NCI-H524 treated with DMSO at 0.1 percent for 48 hours (cell line): ENCODE measurements at regions not wholly inside any gene's neighbourhood (a gene's known extent, or its start where the extent isn't known, plus 50 kb on each side); places are given as distances from the start of the nearest gene placed in this dataset.
"Not testable (repeated sequence)": the region's sequence is repeated elsewhere in the genome, so short reads cannot be mapped to it uniquely, and the experiment has no call there.

Experiments
- DNase-seq: peaks from one replicate; lab custom pipeline; 2025; lab: John Stamatoyannopoulos, UW

DNA sequence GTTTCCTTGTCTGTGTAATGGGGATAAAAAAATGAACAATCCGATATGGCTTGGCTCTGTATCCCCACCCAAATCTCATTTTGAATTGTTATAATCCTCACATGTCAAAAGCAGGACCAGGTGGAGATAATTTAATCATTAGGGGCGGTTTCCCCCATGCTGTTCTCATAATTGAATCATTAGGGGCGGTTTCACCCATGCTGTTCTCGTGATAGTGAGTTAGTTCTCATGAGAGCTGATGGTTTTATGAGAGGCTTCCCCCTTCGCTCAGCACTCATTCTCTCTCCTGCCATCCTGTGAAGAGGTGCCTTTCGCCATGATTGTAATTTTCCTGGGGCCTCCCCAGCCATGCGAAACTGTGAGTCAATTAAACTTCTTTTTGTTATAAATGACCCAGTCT is 633.5 kb downstream of the RAPGEF2 start:
- DNase-seq, result no peak

- no peak for DNase-seq
These were observed 641.1 kb downstream of the RAPGEF2 start for GRCh38 chr4:159743971-159744370.

- DNase-seq, result no peak
These were observed 645.1 kb downstream of the RAPGEF2 start for GRCh38 chr4:159747983-159748382.

DNA sequence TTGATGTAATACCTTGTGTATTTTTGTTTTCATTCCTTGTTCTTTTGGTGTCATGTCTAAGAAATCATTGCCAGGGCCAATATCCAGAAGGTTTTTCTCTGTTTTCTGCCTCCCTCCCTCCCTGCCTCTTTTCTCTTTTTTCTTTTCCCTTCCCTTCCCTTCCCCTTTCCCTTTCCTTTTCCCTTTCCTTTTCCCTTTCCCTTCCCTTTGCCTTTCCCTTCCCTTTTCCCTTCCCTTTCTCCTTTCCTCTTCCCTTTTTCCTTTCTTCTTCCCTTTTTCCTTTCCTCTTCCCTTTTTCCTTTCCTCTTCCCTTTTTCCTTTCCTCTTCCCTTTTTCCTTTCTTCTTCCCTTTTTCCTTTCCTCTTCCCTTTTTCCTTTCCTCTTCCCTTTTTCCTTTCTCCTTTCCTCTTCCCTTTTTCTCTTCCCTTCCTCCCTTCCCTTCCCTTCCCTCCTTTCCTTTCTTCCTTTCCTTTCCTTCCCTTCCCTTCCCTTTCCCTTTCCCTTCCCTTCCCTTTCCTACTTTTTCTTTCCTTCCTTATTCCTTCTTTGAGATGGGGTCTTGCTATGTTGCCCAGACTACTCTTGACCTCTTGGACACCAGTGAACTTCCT is 646.1 kb downstream of the RAPGEF2 start:
- no peak for DNase-seq

DNA sequence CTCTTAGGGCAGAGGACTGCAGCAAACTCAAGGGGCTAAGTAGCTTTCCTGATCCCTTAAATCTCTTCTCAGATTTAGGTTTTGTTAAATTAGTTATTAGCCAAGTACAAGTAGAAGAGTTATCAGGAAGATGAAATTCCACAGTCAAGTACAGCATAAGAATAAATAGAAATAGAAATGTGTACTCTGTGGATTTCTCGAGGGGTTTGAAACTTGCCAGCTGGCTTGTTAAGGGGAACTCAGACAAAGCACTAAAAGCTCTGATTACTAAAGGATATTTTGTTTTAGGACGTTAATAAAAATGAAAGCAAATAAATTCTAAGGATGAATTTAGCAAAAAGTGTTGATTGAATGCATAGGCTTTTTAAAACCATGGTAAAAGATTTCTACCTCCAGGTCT is 654.6 kb downstream of the RAPGEF2 start:
- no peak for DNase-seq

- DNase-seq, result no peak
These were observed 655.2 kb downstream of the RAPGEF2 start for GRCh38 chr4:159758061-159758460.

DNA sequence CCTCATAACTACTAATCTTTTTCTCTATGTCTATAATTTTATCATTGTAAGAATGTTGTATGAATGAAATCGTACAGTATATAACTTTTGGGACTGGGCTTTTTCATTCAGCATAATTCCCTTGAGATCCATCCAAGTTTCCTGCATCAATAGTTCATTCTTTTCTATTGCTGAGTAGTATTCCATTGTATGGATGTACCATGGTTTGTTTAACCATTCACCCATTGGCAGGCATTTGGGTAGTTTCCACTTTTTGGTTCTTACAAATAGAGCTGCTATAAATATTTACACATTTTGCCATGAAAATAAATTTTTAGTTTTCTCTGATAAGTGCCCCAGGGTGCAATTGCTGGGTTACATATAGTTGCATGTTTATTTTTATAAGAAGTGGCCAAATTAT is 659.8 kb downstream of the RAPGEF2 start:
- no peak for DNase-seq

DNA sequence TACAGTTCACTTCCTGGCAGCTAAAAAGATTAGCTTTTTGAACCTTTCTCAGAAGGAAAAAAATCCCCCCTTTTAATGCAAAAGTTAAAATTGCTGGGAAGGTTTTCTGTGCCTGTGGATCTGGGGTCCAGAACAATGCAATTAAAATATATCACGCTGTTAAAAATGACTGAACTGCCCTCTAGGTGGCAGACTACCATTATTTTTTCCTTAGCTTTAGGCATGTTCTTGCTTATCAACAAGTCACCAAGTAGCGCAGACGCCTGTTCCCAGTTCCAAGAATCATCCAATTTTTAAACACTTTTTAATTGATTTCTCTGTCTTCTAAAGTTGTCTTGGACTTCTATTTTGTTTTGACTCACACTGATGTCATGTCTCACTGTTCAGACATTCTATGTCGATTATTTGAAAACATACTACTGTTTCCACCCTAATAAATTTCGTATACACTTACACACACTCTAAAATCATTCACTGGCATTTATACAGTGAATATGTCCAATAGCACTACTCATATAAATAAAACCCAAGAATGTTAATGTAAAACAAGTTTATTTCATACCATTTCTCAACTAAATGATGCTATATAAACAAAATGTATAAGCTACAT is 661.6 kb downstream of the RAPGEF2 start:
- no peak for DNase-seq

DNA sequence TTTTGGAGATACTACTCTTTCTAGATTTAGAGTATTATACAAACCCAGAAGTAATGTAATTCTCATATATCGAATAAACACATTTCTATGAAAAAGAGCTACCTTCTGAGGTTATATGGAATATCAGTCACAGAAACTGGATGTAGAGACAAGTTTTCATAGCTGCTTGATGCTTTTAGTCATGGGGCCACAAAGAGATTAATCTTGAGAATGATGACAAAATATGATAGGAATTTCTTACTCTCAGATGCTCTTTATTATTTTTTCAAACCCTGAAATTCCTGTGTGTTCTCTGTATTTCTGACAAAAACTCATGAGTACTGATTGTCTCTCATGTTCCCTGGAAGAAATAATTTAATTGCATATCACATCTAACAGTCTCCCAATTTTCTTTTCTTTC is 662.5 kb downstream of the RAPGEF2 start:
- DNase-seq, result no peak

GRCh38 chr4:159766241-159766640 is 663.4 kb downstream of the RAPGEF2 start:
- no peak for DNase-seq

DNA sequence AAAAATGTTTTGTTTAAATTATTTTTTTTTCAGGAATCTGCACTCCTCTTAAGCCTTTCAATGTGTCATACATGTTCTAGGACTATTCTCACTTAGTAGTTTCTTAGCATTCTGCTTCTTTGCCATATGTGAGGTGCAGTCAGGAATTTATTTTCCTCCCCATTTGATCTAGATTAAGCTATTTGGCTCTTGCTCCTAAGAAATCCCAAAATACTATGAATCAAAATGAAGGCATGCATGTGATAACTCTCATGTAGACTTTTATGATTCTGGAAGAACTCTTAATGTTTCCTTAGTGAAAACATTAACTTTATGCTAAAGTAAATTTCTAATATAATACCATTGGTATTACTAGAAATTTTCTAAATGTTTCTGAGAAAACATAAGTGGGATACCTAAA is 664.5 kb downstream of the RAPGEF2 start:
- DNase-seq, result no peak

DNA sequence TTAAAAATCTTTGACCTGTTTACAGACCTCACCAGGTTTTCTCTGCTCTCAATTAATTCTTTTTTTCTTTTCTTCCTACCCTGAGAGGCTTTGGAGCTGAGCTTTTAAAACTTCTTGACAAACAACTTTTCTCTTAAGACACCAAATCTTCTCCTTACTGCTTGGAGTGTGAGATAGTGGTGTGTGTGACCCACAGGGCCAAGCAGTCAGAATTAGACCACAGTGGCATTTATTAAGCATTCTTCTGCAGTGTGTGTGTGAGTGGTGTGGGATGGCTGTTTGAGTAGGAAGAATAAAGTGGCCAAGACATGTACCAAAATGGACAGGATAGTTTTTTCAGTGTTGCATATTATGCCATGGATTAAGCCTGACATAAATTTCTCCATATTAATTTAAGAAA is 665.1 kb downstream of the RAPGEF2 start:
- no peak for DNase-seq

DNA sequence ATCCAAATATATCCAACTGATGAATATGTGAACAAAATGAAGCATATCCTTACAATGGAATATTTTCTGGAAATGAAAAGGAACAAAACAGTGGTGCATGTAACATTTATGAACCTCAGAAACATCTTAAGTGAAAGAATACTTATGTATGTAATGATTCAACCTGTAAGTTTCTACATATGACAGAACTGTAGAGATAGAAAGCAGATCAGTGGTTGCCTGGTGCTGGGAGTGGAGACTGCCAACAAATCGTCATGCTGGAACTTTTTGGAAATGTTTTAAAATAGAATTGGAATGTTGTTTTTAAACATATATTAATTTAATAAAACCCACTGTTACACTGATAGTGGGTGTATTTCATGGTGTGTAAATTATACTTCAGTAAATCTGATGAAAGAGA is 667.5 kb downstream of the RAPGEF2 start:
- no peak for DNase-seq

GRCh38 chr4:159770969-159771368 is 668.1 kb downstream of the RAPGEF2 start:
- no peak for DNase-seq

- DNase-seq, result no peak
These were observed 674.1 kb downstream of the RAPGEF2 start for GRCh38 chr4:159776961-159777360.

DNA sequence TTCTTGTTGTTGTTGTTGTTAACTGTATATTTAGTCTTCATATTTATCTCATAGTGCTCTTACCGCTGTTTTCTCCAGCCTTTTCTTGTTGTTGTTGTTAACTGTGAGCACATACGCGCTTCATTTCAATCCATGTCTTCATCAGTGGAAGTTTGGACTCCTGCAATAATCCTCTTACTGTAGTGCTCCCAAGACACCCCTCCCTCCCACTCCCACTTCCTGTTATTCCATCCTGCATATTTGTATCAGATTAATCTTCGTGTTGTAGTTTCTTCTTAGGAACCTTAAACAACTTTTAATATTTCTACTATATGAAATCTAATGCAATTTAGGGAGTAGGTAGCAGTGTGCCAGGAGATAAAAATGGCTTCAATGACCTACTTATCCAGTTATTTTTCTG is 674.8 kb downstream of the RAPGEF2 start:
- DNase-seq, result no peak

DNA sequence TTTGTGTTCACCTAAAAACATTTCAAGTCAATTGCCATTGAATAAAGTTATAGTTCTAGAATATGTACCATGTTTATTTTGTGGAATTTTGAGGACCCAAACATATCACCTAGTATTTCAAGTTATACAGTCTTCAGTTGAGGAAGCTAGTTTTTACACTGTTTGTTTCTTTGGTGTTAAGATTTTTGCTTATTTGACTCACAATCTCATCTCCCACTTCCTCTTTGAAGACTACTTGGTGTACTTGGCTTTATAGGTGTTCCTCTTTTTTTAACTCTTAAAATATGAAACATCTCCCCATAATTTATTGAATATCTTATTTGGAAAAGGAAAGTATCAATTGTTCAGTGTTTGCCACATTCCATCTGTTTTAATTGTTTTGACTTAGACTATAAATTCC is 675.4 kb downstream of the RAPGEF2 start:
- DNase-seq, result no peak

DNA sequence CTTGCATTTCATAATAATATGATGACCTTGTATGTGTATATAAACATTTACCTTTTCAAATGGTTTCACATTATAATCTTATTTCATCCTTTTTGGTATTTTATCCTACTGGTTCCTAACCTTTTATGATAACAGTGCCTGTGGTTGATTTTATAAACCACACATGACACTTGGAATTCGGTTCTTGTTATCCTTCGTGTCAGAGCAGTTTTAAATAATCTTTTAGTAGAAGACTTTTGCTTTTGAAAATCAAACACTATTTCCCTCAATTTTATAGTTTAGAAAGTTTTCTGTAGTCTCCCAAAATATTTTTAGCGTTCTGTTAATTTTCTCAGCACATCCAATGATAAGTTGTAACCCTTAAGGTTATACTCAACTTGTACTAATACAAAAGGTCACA is 676.8 kb downstream of the RAPGEF2 start:
- no peak for DNase-seq

GRCh38 chr4:159780196-159780922 is 677.5 kb downstream of the RAPGEF2 start:
- DNase-seq, result no peak

GRCh38 chr4:159787901-159788300 is 685.0 kb downstream of the RAPGEF2 start:
- DNase-seq, result no peak

- no peak for DNase-seq
These were observed 688.5 kb downstream of the RAPGEF2 start for GRCh38 chr4:159791334-159791733.

GRCh38 chr4:159804592-159804991 is 701.7 kb downstream of the RAPGEF2 start:
- not testable (repeated sequence) for DNase-seq

DNA sequence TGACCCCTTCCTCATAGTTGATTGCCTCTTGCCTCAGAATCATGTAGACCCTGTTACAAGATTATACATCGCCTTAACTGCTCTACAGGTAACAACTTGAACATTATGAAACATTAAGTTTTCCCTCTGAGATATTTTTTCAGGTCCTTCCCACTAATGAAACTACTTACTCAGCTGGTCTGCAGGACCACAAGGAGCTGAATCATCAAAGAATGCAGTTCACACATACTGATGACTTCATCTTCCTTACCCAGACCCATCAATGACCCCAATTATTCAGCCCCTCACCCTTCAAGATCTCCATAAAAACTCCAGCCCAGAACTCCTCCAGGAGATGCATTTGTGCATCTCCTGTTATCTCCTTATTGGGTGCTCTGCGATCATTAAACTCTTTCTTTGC is 720.9 kb downstream of the RAPGEF2 start:
- no peak for DNase-seq

DNA sequence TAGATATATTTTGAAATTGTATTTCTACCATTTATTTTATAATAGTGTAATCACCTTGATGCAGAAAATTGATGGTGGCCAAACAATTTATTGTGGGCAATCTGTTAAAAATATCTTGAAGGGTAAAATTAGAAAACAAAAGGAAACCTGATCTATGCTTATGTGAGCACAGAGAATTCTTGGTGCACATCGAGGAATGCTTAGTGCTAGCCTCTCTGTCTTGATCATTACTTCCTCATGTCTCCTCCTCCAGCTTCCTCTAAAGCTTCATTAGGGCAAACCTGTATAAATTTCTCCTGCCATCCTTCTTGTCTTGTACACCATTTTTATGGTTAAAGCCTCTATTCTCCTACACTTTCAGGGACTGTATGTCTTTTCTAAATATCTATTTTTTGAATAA is 725.8 kb downstream of the RAPGEF2 start:
- no peak for DNase-seq
